GM21576 (cell line): ENCODE measurements at regions not wholly inside any gene's neighbourhood (a gene's known extent, or its start where the extent isn't known, plus 50 kb on each side); places are given as distances from the start of the nearest gene placed in this dataset.
A peak's percentile ranks its signal among the peaks of the same experiment; 100 is the strongest.

Source experiments
- ATAC-seq: cut with Tn5 transposase; IDR thresholded peaks from one replicate; pipeline ENCODE4 v1.9.1; 2021; ENCODE audit warnings: mild to moderate bottlenecking, moderate library complexity; ENCODE audit not compliant: unreplicated experiment

GRCh38 chr17:72402727-72403210 lies 281.9 kb downstream of the SOX9 start:
- ATAC-seq: no peak

- no peak for ATAC-seq
Observed at GRCh38 chr17:72403713-72404209, 282.9 kb downstream of the SOX9 start.

GRCh38 chr17:72404872-72405271 lies 284.1 kb downstream of the SOX9 start:
- ATAC-seq: no peak

GRCh38 chr17:72405662-72406230 lies 284.9 kb downstream of the SOX9 start:
- ATAC-seq: no peak

- no peak for ATAC-seq
Observed at GRCh38 chr17:72406498-72406897, 285.7 kb downstream of the SOX9 start.

- ATAC-seq: peak; percentile 69
Observed at GRCh38 chr17:72407336-72407909, 286.6 kb downstream of the SOX9 start.

GRCh38 chr17:72407931-72408330 lies 287.1 kb downstream of the SOX9 start:
- ATAC-seq: no peak

- ATAC-seq: no peak
Observed at GRCh38 chr17:72408641-72409040, 287.8 kb downstream of the SOX9 start.

GRCh38 chr17:72409405-72410002 lies 288.7 kb downstream of the SOX9 start:
- ATAC-seq: no peak

- no peak for ATAC-seq
Observed at GRCh38 chr17:72411124-72411563, 290.3 kb downstream of the SOX9 start.

GRCh38 chr17:72412650-72413076 lies 291.8 kb downstream of the SOX9 start:
- no peak for ATAC-seq

GRCh38 chr17:72413077-72414031 lies 292.5 kb downstream of the SOX9 start:
- no peak for ATAC-seq

GRCh38 chr17:72414032-72414396 lies 293.2 kb downstream of the SOX9 start:
- ATAC-seq: no peak

GRCh38 chr17:72414967-72415853 lies 294.4 kb downstream of the SOX9 start:
- ATAC-seq: no peak

- no peak for ATAC-seq
Observed at GRCh38 chr17:72416054-72416675, 295.3 kb downstream of the SOX9 start.

- no peak for ATAC-seq
Observed at GRCh38 chr17:72416905-72417304, 296.1 kb downstream of the SOX9 start.

GRCh38 chr17:72417627-72418026 lies 296.8 kb downstream of the SOX9 start:
- ATAC-seq: no peak

GRCh38 chr17:72419866-72420774 lies 299.3 kb downstream of the SOX9 start:
- peak; percentile 39 for ATAC-seq

GRCh38 chr17:72420775-72421127 lies 299.9 kb downstream of the SOX9 start:
- no peak for ATAC-seq
